Transverse colon (tissue), 4 donors: ENCODE measurements at regions not wholly inside any gene's neighbourhood (a gene's known extent, or its start where the extent isn't known, plus 50 kb on each side); places are given as distances from the start of the nearest gene placed in this dataset.

Source experiments
- DNase-seq: peaks from one replicate; pipeline ENCODE4 v3.0.0-alpha.2; 2019
- H3K27ac ChIP-seq, 4 donors: fragments of 200-600 bp; sonication (generic); 2 replicates each; pipeline ENCODE4 v1.5.1; 2016 to 2018; ENCODE audit warnings: inconsistent platforms in 4 of 4
- H3K27me3 ChIP-seq: fragments of 200-600 bp; sonication (generic); 2 replicates; pipeline ENCODE4 v1.5.1; 2017; ENCODE audit warnings: inconsistent platforms
- H3K36me3 ChIP-seq, 4 donors: fragments of 200-600 bp; sonication (generic); 2 replicates each; pipeline ENCODE4 v1.5.1; 2017 to 2019; ENCODE audit warnings: inconsistent platforms in 4 of 4
- H3K4me1 ChIP-seq, 4 donors: fragments of 200-600 bp; sonication (generic); 2 replicates each; pipeline ENCODE4 v1.5.1; 2017 to 2020; ENCODE audit warnings: inconsistent platforms in 4 of 4
- H3K4me3 ChIP-seq, 4 donors: fragments of 200-600 bp; sonication (generic); 1 replicate in 1 of 4; 2 replicates in 3 of 4; pipeline versions ENCODE4 v1.5.1 to v1.6.1; 2017 to 2019; ENCODE audit warnings: inconsistent platforms in 4 of 4
- H3K9me3 ChIP-seq, 2 donors: fragments of 200-600 bp; sonication (generic); 2 replicates each; pipeline ENCODE4 v1.5.1; 2017 to 2019; ENCODE audit warnings: inconsistent platforms in 2 of 2
- CTCF ChIP-seq, 5 experiments: fragments of 200-600 bp in 3 of 5; fragments of 450-650 bp in 2 of 5; sonication (generic) in 3 of 5; IDR thresholded peaks; 1 replicate in 2 of 5; 2 replicates in 3 of 5; pipeline ENCODE4 v1.5.1; 2016 to 2017; ENCODE audit warnings: antibody characterized with exemption in 5 of 5, inconsistent platforms in 3 of 5, mild to moderate bottlenecking in 2 of 5, moderate library complexity in 1 of 5
- EP300 ChIP-seq: sonication (generic); formaldehyde crosslinking; IDR thresholded peaks from one replicate; pipeline ENCODE4 v1.6.1; 2017; ENCODE audit warnings: antibody characterized with exemption, low read depth
- POLR2A ChIP-seq: fragments of 450-650 bp; IDR thresholded peaks from one replicate; pipeline ENCODE4 v1.6.1; 2016; ENCODE audit warnings: antibody characterized with exemption, mild to moderate bottlenecking, moderate library complexity
- POLR2AphosphoS5 ChIP-seq, 3 donors: sonication (generic); formaldehyde crosslinking; IDR thresholded peaks; one replicate each; pipeline ENCODE4 v1.6.1; 2016; ENCODE audit warnings: antibody characterized with exemption in 3 of 3
- WGBS, 2 donors: methylation state at CpG; one replicate each; pipeline ENCODE4 v1.1.5; 2018; ENCODE audit warnings: low coverage in 1 of 2; 5-methylcytosine and 5-hydroxymethylcytosine counted together
- in situ Hi-C, 4 donors: fragments of 200-750 bp; cut with MboI; loops; one replicate each; pipeline versions ENCODE4 v1.15.0 to v1.15.1; 2017; ENCODE audit warnings: low sequenced_read_pairs in 3 of 4, low pct_ligation_motif_present in 1 of 4, low pct_unique_long_range_greater_than_20kb in 1 of 4
- intact Hi-C: fragments of 100-400 bp; cut with DNase I; formaldehyde crosslinking; loops from one replicate; pipeline ENCODE4 v1.15.1; 2023; ENCODE audit warnings: low total_unique reads

DNA sequence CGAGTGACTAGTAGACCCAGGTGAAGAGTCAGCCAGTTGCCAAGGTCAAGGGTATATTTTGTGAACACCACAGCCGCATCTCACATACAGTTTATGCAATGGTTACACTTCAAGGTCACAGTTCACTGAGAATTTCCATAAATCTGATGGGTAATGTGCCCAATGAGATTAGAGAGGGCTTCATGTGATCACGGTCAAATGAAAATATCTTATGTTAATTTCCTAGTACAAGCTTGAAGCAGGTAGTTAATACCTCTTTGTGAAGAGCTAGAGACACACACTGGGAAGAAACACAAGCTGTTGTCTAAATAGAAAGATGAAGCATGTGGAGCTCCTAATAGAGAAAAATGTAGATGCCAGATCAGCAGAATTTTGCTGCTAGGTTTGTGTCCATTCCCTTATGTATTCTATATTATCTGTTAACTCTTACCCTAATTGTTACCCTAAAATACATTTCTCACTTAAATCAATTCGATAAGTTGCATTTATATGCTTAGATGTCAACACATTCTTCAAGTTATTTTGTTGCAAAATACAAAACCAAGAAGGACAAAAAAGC, 136.0 kb downstream of the NR2F2 start:
- 53 to 73% methylated on average over 3 to 4 of the region's 4 CpGs for WGBS, 2 donors
- Histone ChIP-seq H3K9me3 (no peaks in the 10 kb centered on the region), H3K4me3 (no peak overlapping the region), H3K27me3 (peaks cover 25% of the 10 kb centered on the region), H3K4me1 (no peaks in the 10 kb centered on the region), H3K36me3 (no peaks in the 10 kb centered on the region), H3K27ac (no peak overlapping the region)
- DNase-seq = no peak
- TF ChIP-seq EP300 (no peak), POLR2AphosphoS5 (IDR thresholded peaks at IDR 0.05) (no peak), CTCF (IDR thresholded peaks at IDR 0.05) (no peak), POLR2A (no peak)
- intact Hi-C loops (no loop called here), in situ Hi-C loops (no loop called here)

DNA sequence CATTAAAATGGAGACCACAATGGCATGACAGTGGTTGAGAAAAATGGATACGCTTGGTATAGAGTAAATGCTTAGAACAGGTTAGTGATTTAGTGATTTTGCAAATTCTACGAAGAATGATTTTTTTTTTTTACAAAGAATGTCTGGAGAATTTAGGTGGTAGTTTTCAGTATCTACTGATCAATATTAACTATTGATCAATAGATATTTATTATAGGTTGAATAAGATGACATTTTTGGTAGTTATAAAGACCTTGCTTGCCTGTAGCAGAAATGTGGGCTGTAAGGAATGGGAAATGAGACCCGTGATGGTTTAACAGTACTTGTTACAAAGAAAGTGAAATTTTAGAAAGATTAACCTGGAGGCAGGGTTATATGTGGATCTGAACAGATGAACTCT, 137.5 kb downstream of the NR2F2 start:
- TF ChIP-seq EP300 (no peak), POLR2AphosphoS5 (IDR thresholded peaks at IDR 0.05) (no peak), POLR2A (no peak), CTCF (IDR thresholded peaks at IDR 0.05) (no peak)
- no peak for DNase-seq
- in situ Hi-C loops (no loop called here), intact Hi-C loops (no loop called here)
- Histone ChIP-seq H3K27ac (no peak overlapping the region), H3K27me3 (peaks cover 33% of the 10 kb centered on the region), H3K9me3 (no peaks in the 10 kb centered on the region), H3K4me1 (no peaks in the 10 kb centered on the region), H3K36me3 (no peaks in the 10 kb centered on the region), H3K4me3 (no peak overlapping the region)
- WGBS, 2 donors = 87 to 91% methylated on average over 3 of the region's 3 CpGs

DNA sequence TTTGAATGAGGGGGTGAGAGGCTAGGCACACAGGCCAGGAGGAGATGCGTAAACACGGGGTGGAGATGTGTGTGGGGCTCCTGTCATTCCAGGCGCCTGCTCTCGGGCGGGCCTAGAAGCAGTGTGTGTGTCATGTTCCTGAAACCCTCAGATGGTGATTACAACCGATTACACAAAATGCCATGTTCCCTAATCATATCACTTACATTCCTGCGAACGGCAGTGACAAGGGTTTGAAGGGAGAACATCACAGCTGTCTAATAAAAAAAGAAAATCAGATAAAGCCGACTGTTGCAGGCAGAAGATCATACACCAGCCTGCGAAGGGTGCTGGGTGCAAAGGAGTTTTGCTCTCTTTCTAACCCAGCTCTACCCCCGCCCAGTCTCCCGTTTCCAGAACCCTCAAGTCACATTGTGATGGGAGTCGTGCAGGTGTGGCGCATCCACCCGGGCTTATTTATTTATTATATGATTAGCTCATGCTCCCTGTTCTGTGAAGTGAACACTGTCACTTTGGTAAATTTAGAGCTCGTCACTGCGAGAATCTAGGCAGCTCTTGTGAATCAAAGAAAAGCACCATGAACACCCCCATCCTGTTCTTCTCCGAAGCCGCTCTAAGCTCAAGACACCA, 140.3 kb downstream of the NR2F2 start:
- Histone ChIP-seq H3K4me1 (no peaks in the 10 kb centered on the region), H3K27ac (no peak overlapping the region), H3K36me3 (no peaks in the 10 kb centered on the region), H3K4me3 (no peak overlapping the region), H3K27me3 (peaks cover 33% of the 10 kb centered on the region), H3K9me3 (no peaks in the 10 kb centered on the region)
- in situ Hi-C loops = no loop called here
- no peak for TF ChIP-seq EP300
- no peak for TF ChIP-seq CTCF (IDR thresholded peaks at IDR 0.05)
- TF ChIP-seq POLR2A = no peak
- no peak for TF ChIP-seq POLR2AphosphoS5 (IDR thresholded peaks at IDR 0.05)
- intact Hi-C loops = no loop called here
- no peak for DNase-seq
- 62 to 71% methylated on average over 10 to 19 of the region's 19 CpGs for WGBS, 2 donors

DNA sequence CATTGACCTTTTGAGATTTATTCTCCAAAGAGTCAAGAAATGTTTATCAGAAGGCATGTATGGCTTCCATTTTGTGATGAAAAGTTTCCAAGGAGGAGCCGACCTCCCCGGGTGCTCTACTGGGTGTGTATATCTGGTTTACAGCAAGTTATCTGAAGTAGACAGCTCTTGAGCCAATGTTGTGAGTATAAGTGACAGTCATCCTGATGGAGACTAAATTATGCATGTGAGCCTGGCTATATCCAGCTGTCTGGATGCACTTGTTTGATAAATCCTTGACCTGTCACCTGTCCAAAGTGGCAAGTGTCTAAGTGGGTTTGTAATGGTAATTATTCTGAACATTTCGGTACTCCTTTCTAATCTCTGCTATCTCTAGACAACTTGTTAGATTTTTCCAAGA, 142.2 kb downstream of the NR2F2 start:
- in situ Hi-C loops = no loop called here
- DNase-seq = no peak
- Histone ChIP-seq H3K4me1 (no peaks in the 10 kb centered on the region), H3K36me3 (no peaks in the 10 kb centered on the region), H3K27ac (no peak overlapping the region), H3K27me3 (peaks cover 29% of the 10 kb centered on the region), H3K9me3 (no peaks in the 10 kb centered on the region), H3K4me3 (no peak overlapping the region)
- intact Hi-C loops = no loop called here
- 26 to 50% methylated on average over 2 to 3 of the region's 3 CpGs for WGBS, 2 donors
- no peak for TF ChIP-seq EP300
- TF ChIP-seq POLR2A = no peak
- no peak for TF ChIP-seq POLR2AphosphoS5 (IDR thresholded peaks at IDR 0.05)
- no peak for TF ChIP-seq CTCF (IDR thresholded peaks at IDR 0.05)
